Gastrocnemius medialis (tissue), 4 donors: ENCODE measurements at regions not wholly inside any gene's neighbourhood (a gene's known extent, or its start where the extent isn't known, plus 50 kb on each side); places are given as distances from the start of the nearest gene placed in this dataset.

ENCODE experiments used
- ATAC-seq, 2 donors: fragments of 150-250 bp; one replicate each; pipeline ENCODE4 v1.9.1; 2016
- DNase-seq, 2 donors: peaks; one replicate each; pipeline ENCODE4 v3.0.0-alpha.2; 2019
- H3K27ac ChIP-seq, 4 donors: fragments of 200-600 bp; sonication (generic); 1 replicate in 1 of 4; 2 replicates in 3 of 4; pipeline ENCODE4 v1.5.1; 2016 to 2018; ENCODE audit warnings: mild to moderate bottlenecking in 2 of 4, moderate library complexity in 1 of 4
- H3K27me3 ChIP-seq, 3 donors: fragments of 200-600 bp; sonication (generic) in 2 of 3; 1 replicate in 1 of 3; 2 replicates in 2 of 3; pipeline versions ENCODE4 v1.5.1 to v1.6.0; 2016 to 2019; ENCODE audit warnings: mild to moderate bottlenecking in 1 of 3, moderate library complexity in 1 of 3
- H3K36me3 ChIP-seq, 2 donors: fragments of 200-600 bp; sonication (generic) in 1 of 2; one replicate each; pipeline ENCODE4 v1.5.1; 2017 to 2018
- H3K4me1 ChIP-seq, 2 donors: fragments of 200-600 bp; sonication (generic) in 1 of 2; one replicate each; pipeline ENCODE4 v1.5.1; 2016 to 2017; ENCODE audit warnings: mild to moderate bottlenecking in 2 of 2
- H3K4me3 ChIP-seq, 4 donors: fragments of 200-600 bp; sonication (generic) in 3 of 4; 1 replicate in 1 of 4; 2 replicates in 3 of 4; pipeline ENCODE4 v1.5.1; 2016 to 2019; ENCODE audit warnings: mild to moderate bottlenecking in 2 of 4
- H3K9me3 ChIP-seq, 3 donors: fragments of 200-600 bp; sonication (generic) in 2 of 3; 1 replicate in 1 of 3; 2 replicates in 2 of 3; pipeline ENCODE4 v1.5.1; 2016 to 2019
- CTCF ChIP-seq, 5 experiments: fragments of 450-650 bp in 3 of 5; fragments of 200-600 bp in 2 of 5; sonication (generic) in 2 of 5; IDR thresholded peaks in 4 of 5; conservative IDR thresholded peaks in 1 of 5; 1 replicate in 4 of 5; 2 replicates in 1 of 5; pipeline ENCODE4 v1.5.1; 2016 to 2019; ENCODE audit warnings: antibody characterized with exemption in 5 of 5, mild to moderate bottlenecking in 3 of 5, moderate library complexity in 3 of 5
- POLR2A ChIP-seq, 2 donors: fragments of 450-650 bp; IDR thresholded peaks; one replicate each; pipeline ENCODE4 v1.6.1; 2017; ENCODE audit warnings: antibody characterized with exemption in 2 of 2, mild to moderate bottlenecking in 2 of 2, moderate library complexity in 2 of 2
- in situ Hi-C, 4 donors: fragments of 200-750 bp; cut with MboI; loops; one replicate each; pipeline versions ENCODE4 v1.15.0 to v1.8.0; 2017; ENCODE audit warnings: low sequenced_read_pairs in 4 of 4
- intact Hi-C: fragments of 100-400 bp; cut with DNase I; formaldehyde crosslinking; loops from one replicate; pipeline ENCODE4 v1.15.1; 2023; ENCODE audit warnings: low total_unique reads

GRCh38 chr12:24280056-24280842 lies 330.8 kb upstream of the SOX5 start:
- no peaks in the 10 kb centered on the region for H3K27me3 ChIP-seq
- no peak overlapping the region for H3K27ac ChIP-seq
- H3K4me3 ChIP-seq, result no peak overlapping the region
- no peak for ATAC-seq
- TF ChIP-seq POLR2A (IDR thresholded peaks at IDR 0.05) (no peak), CTCF (IDR thresholded peaks at IDR 0.05 in 4 of 5, conservative IDR thresholded peaks at IDR 0.05 in 1 of 5) (no peak)
- H3K36me3 ChIP-seq, result no peaks in the 10 kb centered on the region
- intact Hi-C loops, result no loop called here
- in situ Hi-C loops, result no loop called here
- no peak for DNase-seq
- H3K9me3 ChIP-seq, result no peaks in the 10 kb centered on the region
- no peaks in the 10 kb centered on the region for H3K4me1 ChIP-seq

- TF ChIP-seq POLR2A (IDR thresholded peaks at IDR 0.05) (no peak), CTCF (IDR thresholded peaks at IDR 0.05 in 4 of 5, conservative IDR thresholded peaks at IDR 0.05 in 1 of 5) (no peak)
- no peaks in the 10 kb centered on the region for H3K9me3 ChIP-seq
- H3K27ac ChIP-seq, result no peak overlapping the region
- intact Hi-C loops, result no loop called here
- H3K4me3 ChIP-seq, result no peak overlapping the region
- in situ Hi-C loops, result no loop called here
- no peaks in the 10 kb centered on the region for H3K27me3 ChIP-seq
- no peak for ATAC-seq
- no peaks in the 10 kb centered on the region for H3K4me1 ChIP-seq
- H3K36me3 ChIP-seq, result no peaks in the 10 kb centered on the region
- DNase-seq, result no peak
Observed at GRCh38 chr12:24278832-24279231, 329.4 kb upstream of the SOX5 start.

DNA sequence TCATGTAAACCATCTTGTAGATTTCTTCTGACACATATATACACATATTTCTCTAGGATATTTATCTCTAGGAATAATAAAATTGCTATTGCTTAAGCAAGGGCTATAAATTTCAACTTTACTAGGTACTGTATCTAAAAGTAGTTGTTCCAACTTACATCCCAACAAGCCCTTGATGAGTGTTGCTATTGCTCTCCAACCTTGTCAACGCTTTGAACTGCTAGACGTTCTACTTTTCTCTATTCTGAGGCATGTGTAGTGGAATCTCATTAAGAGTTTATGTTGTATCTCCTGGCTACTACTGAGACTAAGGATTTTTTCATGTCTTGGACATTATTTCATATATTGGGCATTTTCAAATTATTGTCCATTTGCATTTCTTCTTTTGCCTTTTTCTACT lies 321.5 kb upstream of the SOX5 start:
- Histone ChIP-seq H3K4me3 (no peak overlapping the region), H3K27me3 (no peaks in the 10 kb centered on the region), H3K4me1 (no peaks in the 10 kb centered on the region), H3K9me3 (no peaks in the 10 kb centered on the region), H3K36me3 (no peaks in the 10 kb centered on the region), H3K27ac (no peak overlapping the region)
- no peak for ATAC-seq
- no peak for DNase-seq
- no peak for TF ChIP-seq CTCF (IDR thresholded peaks at IDR 0.05 in 4 of 5, conservative IDR thresholded peaks at IDR 0.05 in 1 of 5)
- no peak for TF ChIP-seq POLR2A (IDR thresholded peaks at IDR 0.05)
- in situ Hi-C loops (no loop called here), intact Hi-C loops (no loop called here)

- in situ Hi-C loops (no loop called here), intact Hi-C loops (no loop called here)
- Histone ChIP-seq H3K4me3 (no peak overlapping the region), H3K4me1 (no peaks in the 10 kb centered on the region), H3K27me3 (no peaks in the 10 kb centered on the region), H3K9me3 (no peaks in the 10 kb centered on the region), H3K27ac (no peak overlapping the region), H3K36me3 (no peaks in the 10 kb centered on the region)
- no peak for ATAC-seq
- no peak for DNase-seq
- TF ChIP-seq CTCF (IDR thresholded peaks at IDR 0.05 in 4 of 5, conservative IDR thresholded peaks at IDR 0.05 in 1 of 5) (no peak), POLR2A (IDR thresholded peaks at IDR 0.05) (no peak)
Observed at GRCh38 chr12:24270464-24270863, 321.0 kb upstream of the SOX5 start.
